SKM-1 (cell line): ENCODE measurements at regions not wholly inside any gene's neighbourhood (a gene's known extent, or its start where the extent isn't known, plus 50 kb on each side); places are given as distances from the start of the nearest gene placed in this dataset.
"Not testable (repeated sequence)": the region's sequence is repeated elsewhere in the genome, so short reads cannot be mapped to it uniquely, and the experiment has no call there.

ENCODE experiments used
- DNase-seq: peaks from one replicate; lab custom pipeline; 2025; ENCODE audit not compliant: unreplicated experiment; lab: John Stamatoyannopoulos, UW

- DNase-seq: no peak
Measured at GRCh38 chr17:53765609-53766008, 57.1 kb upstream of the KIF2B start.

GRCh38 chr17:53765129-53765528 is 57.6 kb upstream of the KIF2B start:
- DNase-seq: no peak

- DNase-seq: no peak
Measured at GRCh38 chr17:53757559-53757958, 65.2 kb upstream of the KIF2B start.

- DNase-seq: not testable (repeated sequence)
Measured at GRCh38 chr17:53757116-53757515, 65.6 kb upstream of the KIF2B start.

GRCh38 chr17:53749178-53749577 is 73.5 kb upstream of the KIF2B start:
- DNase-seq: no peak

GRCh38 chr17:53748159-53748820 is 74.4 kb upstream of the KIF2B start:
- not testable (repeated sequence) for DNase-seq

- no peak for DNase-seq
Measured at GRCh38 chr17:53740312-53740711, 82.4 kb upstream of the KIF2B start.

GRCh38 chr17:53736516-53737240 is 86.0 kb upstream of the KIF2B start:
- DNase-seq: no peak

- DNase-seq: no peak
Measured at GRCh38 chr17:53724726-53725125, 98.0 kb upstream of the KIF2B start.

- DNase-seq: no peak
Measured at GRCh38 chr17:53722407-53722806, 100.3 kb upstream of the KIF2B start.

- no peak for DNase-seq
Measured at GRCh38 chr17:53721101-53721500, 101.6 kb upstream of the KIF2B start.

GRCh38 chr17:53719229-53719628 is 103.5 kb upstream of the KIF2B start:
- no peak for DNase-seq

- no peak for DNase-seq
Measured at GRCh38 chr17:53707566-53707965, 115.2 kb upstream of the KIF2B start.

- no peak for DNase-seq
Measured at GRCh38 chr17:53696286-53696685, 126.4 kb upstream of the KIF2B start.

GRCh38 chr17:53687324-53687723 is 135.4 kb upstream of the KIF2B start:
- DNase-seq: no peak

GRCh38 chr17:53680745-53681144 is 142.0 kb upstream of the KIF2B start:
- no peak for DNase-seq

- no peak for DNase-seq
Measured at GRCh38 chr17:53668854-53669253, 153.9 kb upstream of the KIF2B start.

- DNase-seq: no peak
Measured at GRCh38 chr17:53662608-53663007, 160.1 kb upstream of the KIF2B start.

GRCh38 chr17:53659181-53659580 is 163.5 kb upstream of the KIF2B start:
- no peak for DNase-seq

- no peak for DNase-seq
Measured at GRCh38 chr17:53655591-53655990, 167.1 kb upstream of the KIF2B start.

GRCh38 chr17:53649201-53649600 is 173.5 kb upstream of the KIF2B start:
- no peak for DNase-seq

GRCh38 chr17:53646835-53647234 is 175.9 kb upstream of the KIF2B start:
- no peak for DNase-seq

- no peak for DNase-seq
Measured at GRCh38 chr17:53640808-53641207, 181.9 kb upstream of the KIF2B start.
